HepG2 (cell line): ENCODE measurements at regions not wholly inside any gene's neighbourhood (a gene's known extent, or its start where the extent isn't known, plus 50 kb on each side); places are given as distances from the start of the nearest gene placed in this dataset.

Source experiments
- ATAC-seq: fragments of 200-7000 bp; cut with Tn5 transposase; 3 replicates; pipeline ENCODE4 v1.9.1; 2020; ENCODE audit warnings: mild to moderate bottlenecking, moderate library complexity
- BruUV-seq: library from RNA; stranded (reverse); fragments of 400-500 nt; replicated peaks from 2 replicates; lab custom pipeline; 2021; lab: Mats Ljungman, UMichigan
- CTCF ChIA-PET: fragments of 300-600 bp; formaldehyde crosslinking; extraction: SDS; loops from one replicate; lab custom pipeline; 2021; ENCODE audit warnings: low total read pairs, inconsistent platforms, low intra/inter-chr PET ratio; lab: Yijun Ruan, JAX
- POLR2A ChIA-PET: fragments of 350-600 bp; sonication (Branson Sonifier 250); formaldehyde crosslinking; loops from one replicate; lab custom pipeline; 2020; ENCODE audit warnings: antibody characterized with exemption, inconsistent platforms; lab: Yijun Ruan, JAX
- DNase-seq: peaks from one replicate; pipeline ENCODE4 v3.0.0-alpha.2; 2015; ENCODE audit warnings: low spot score
- FAIRE-seq: peaks from 3 replicates; lab custom pipeline; 2011; peaks lifted over from hg19 to GRCh38; lab: Jason Lieb, UNC
- H2AFZ ChIP-seq: one replicate; pipeline ENCODE4 v1.6.1; 2011; ENCODE audit warnings: low read length, inconsistent platforms
- H3K27ac ChIP-seq: fragments of 300-600 bp; 3 replicates; pipeline ENCODE4 v1.8.0; 2011; ENCODE audit warnings: mixed run types, mild to moderate bottlenecking, mixed read lengths, low read length, inconsistent platforms; ENCODE audit not compliant: insufficient read depth; ENCODE audit errors: extremely low read length
- H3K27me3 ChIP-seq, 2 experiments: fragments of 200-600 bp in 1 of 2; 2 replicates in 1 of 2; 3 replicates in 1 of 2; pipeline versions ENCODE4 v1.6.0 to v1.8.0; 2011; ENCODE audit warnings: low read length in 2 of 2, mild to moderate bottlenecking in 2 of 2, moderate library complexity in 2 of 2, inconsistent platforms in 1 of 2; ENCODE audit not compliant: insufficient read depth in 2 of 2, control insufficient read depth in 1 of 2
- H3K36me3 ChIP-seq, 2 experiments: fragments of 200-600 bp in 1 of 2; replicated peaks in 1 of 2; 2 replicates in 1 of 2; 3 replicates in 1 of 2; pipeline versions ENCODE4 v1.5.1 to v1.8.0; 2011; ENCODE audit warnings: low read length in 2 of 2, inconsistent platforms in 1 of 2; ENCODE audit not compliant: insufficient read depth in 2 of 2, control insufficient read depth in 1 of 2
- H3K4me1 ChIP-seq: 2 replicates; pipeline ENCODE4 v1.5.1; 2012; ENCODE audit warnings: low read length, inconsistent platforms; ENCODE audit not compliant: insufficient read depth
- H3K4me2 ChIP-seq: 2 replicates; pipeline ENCODE4 v1.6.0; 2011; ENCODE audit warnings: low read depth, low read length, inconsistent platforms
- H3K4me3 ChIP-seq, 3 experiments: fragments of 200-600 bp in 1 of 3; sonication (generic), shearing (Covaris generic) in 1 of 3; replicated peaks in 1 of 3; 2 replicates each; pipeline ENCODE4 v1.5.1; 2011 to 2016; ENCODE audit warnings: low read length in 3 of 3, inconsistent platforms in 2 of 3, low read depth in 2 of 3, mild to moderate bottlenecking in 2 of 3, control low read depth in 1 of 3, mixed read lengths in 1 of 3; ENCODE audit not compliant: insufficient read depth in 1 of 3
- H3K79me2 ChIP-seq: one replicate; pipeline ENCODE4 v1.6.1; 2011; ENCODE audit warnings: low read length, inconsistent platforms; ENCODE audit not compliant: insufficient read depth
- H3K9ac ChIP-seq: 2 replicates; pipeline ENCODE4 v1.6.0; 2011; ENCODE audit warnings: mild to moderate bottlenecking, low read depth, low read length, inconsistent platforms; ENCODE audit not compliant: insufficient read depth
- H3K9me3 ChIP-seq: 2 replicates; pipeline ENCODE4 v1.5.1; 2012; ENCODE audit warnings: mild to moderate bottlenecking, low read length
- H4K20me1 ChIP-seq: 2 replicates; pipeline ENCODE4 v1.6.0; 2011; ENCODE audit warnings: inconsistent platforms, mild to moderate bottlenecking, low read length, moderate library complexity; ENCODE audit not compliant: insufficient read depth
- CBFB ChIP-seq: sonication (generic); formaldehyde crosslinking; IDR thresholded peaks from 2 replicates; pipeline ENCODE4 v1.4.0; 2020; ENCODE audit warnings: missing genetic modification reagents
- GTF2F1 ChIP-seq: fragments of 150-350 bp; IDR thresholded peaks from 2 replicates; pipeline ENCODE4 v1.6.1; 2014; ENCODE audit warnings: low read length
- KMT2A ChIP-seq: sonication (generic); formaldehyde crosslinking; IDR thresholded peaks from 2 replicates; pipeline ENCODE4 v1.4.0; 2020; ENCODE audit warnings: missing genetic modification reagents
- MLX ChIP-seq: IDR thresholded peaks from 2 replicates; pipeline ENCODE4 v1.6.1; 2016
- STAT5B ChIP-seq: sonication (generic); formaldehyde crosslinking; IDR thresholded peaks from 2 replicates; pipeline ENCODE4 v1.4.0; 2020; ENCODE audit warnings: missing genetic modification reagents
- ZNF256 ChIP-seq: sonication (generic); formaldehyde crosslinking; conservative IDR thresholded peaks from 2 replicates; pipeline ENCODE4 v1.4.0; 2020; ENCODE audit warnings: missing genetic modification reagents
- ZNF382 ChIP-seq: sonication (generic); formaldehyde crosslinking; IDR thresholded peaks from 2 replicates; pipeline ENCODE4 v1.5.0; 2020; ENCODE audit warnings: missing genetic modification reagents, mild to moderate bottlenecking, borderline replicate concordance
- ZNF446 ChIP-seq: sonication (generic); formaldehyde crosslinking; IDR thresholded peaks from 2 replicates; pipeline ENCODE4 v1.5.0; 2020; ENCODE audit warnings: mild to moderate bottlenecking, missing genetic modification reagents
- ZNF468 ChIP-seq: sonication (generic); formaldehyde crosslinking; IDR thresholded peaks from 2 replicates; pipeline ENCODE4 v1.8.0; 2022; ENCODE audit warnings: mild to moderate bottlenecking, moderate library complexity, missing genetic modification reagents
- ZNF564 ChIP-seq: sonication (generic); formaldehyde crosslinking; IDR thresholded peaks from 2 replicates; pipeline ENCODE4 v1.8.1; 2023; ENCODE audit warnings: mild to moderate bottlenecking, missing genetic modification reagents
- ZNF580 ChIP-seq: IDR thresholded peaks from 2 replicates; pipeline ENCODE4 v1.6.1; 2016; ENCODE audit warnings: low read depth, borderline replicate concordance
- ZNF784 ChIP-seq: sonication (generic); formaldehyde crosslinking; IDR thresholded peaks from 2 replicates; pipeline ENCODE4 v1.5.1; 2020; ENCODE audit warnings: missing genetic modification reagents, mild to moderate bottlenecking, borderline replicate concordance
- WGBS: methylation state at CpG from one replicate; pipeline ENCODE4 v1.1.6; 2017; ENCODE audit warnings: low lambda C conversion rate; 5-methylcytosine and 5-hydroxymethylcytosine counted together
- in situ Hi-C: cut with HindIII; loops from 2 replicates; pipeline ENCODE4 v1.10.0; 2017; ENCODE audit warnings: low pct_unique_long_range_greater_than_20kb; ENCODE audit not compliant: extremely low pct_ligation_motif_present
- intact Hi-C: fragments of 100-400 bp; cut with micrococcal nuclease; formaldehyde crosslinking; loops from one replicate; pipeline ENCODE4 v1.10.0; 2022; ENCODE audit not compliant: unreplicated experiment
- TF ChIP-seq, protein P1 (sequence below): sonication (generic); formaldehyde crosslinking; IDR thresholded peaks from 2 replicates; pipeline ENCODE4 v1.5.0; 2020; ENCODE audit warnings: mild to moderate bottlenecking, missing genetic modification reagents

DNA sequence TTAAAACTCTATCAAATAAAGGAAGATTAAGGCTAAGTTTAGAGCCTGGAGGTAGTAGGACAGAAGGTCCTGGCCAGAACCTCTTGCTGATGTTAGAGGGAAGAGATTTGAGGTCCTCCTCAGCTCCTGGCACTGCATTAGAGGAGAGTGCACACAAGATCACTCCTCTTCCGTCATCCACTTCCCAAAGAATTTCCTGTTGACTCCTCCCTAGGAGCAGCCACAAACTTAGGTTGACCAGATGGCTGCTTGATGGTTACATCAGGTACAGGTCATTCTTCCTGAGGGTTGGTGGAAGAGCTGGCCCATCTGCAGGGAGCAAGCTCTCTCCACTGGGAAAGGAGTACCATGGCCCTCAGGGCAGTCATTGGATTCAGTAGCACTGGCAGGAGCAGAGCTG lies 93.9 kb upstream of the IL33 start:
- FAIRE-seq (no peak), DNase-seq (no peak), ATAC-seq (no peak)
- BruUV-seq: no TSS peak
- in situ Hi-C loops (no loop called here), intact Hi-C loops (no loop called here)
- Histone ChIP-seq H4K20me1 (no peaks in the 10 kb centered on the region), H3K4me2 (no peak overlapping the region), H3K36me3 (no peaks in the 10 kb centered on the region), H3K4me1 (no peaks in the 10 kb centered on the region), H3K27me3 (no peaks in the 10 kb centered on the region), H3K9ac (no peak overlapping the region), H3K9me3 (no peaks in the 10 kb centered on the region), H3K27ac (no peak overlapping the region), H3K79me2 (no peaks in the 10 kb centered on the region), H2AFZ (no peak overlapping the region), H3K4me3 (no peak overlapping the region)
- CTCF ChIA-PET: no interaction called here
- 0% methylated on average over 1 of the region's 1 CpG for WGBS
- TF ChIP-seq MLX (CRISPR knock-in tag): no peak
- TF ChIP-seq STAT5B (CRISPR knock-in tag): no peak
- TF ChIP-seq GTF2F1: no peak
- no peak for TF ChIP-seq ZNF784 (CRISPR knock-in tag)
- POLR2A ChIA-PET: no interaction called here

- POLR2A ChIA-PET: no interaction called here
- FAIRE-seq: no peak
- in situ Hi-C loops: no loop called here
These were observed 99.0 kb upstream of the RANBP6 start for GRCh38 chr9:6114424-6114823.

More at GRCh38 chr9:6114424-6114823, 99.0 kb upstream of the RANBP6 start:
- DNase-seq (no peak), ATAC-seq (no peak)
- Histone ChIP-seq H3K9ac (no peak overlapping the region), H3K4me1 (no peaks in the 10 kb centered on the region), H3K36me3 (no peaks in the 10 kb centered on the region), H3K9me3 (peaks cover 9% of the 10 kb centered on the region; the same call in 1 of the 2 replicates), H4K20me1 (no peaks in the 10 kb centered on the region), H3K79me2 (no peaks in the 10 kb centered on the region), H3K27ac (no peak overlapping the region), H3K4me2 (no peak overlapping the region), H3K4me3 (no peak overlapping the region), H2AFZ (no peak overlapping the region), H3K27me3 (0 out of 5 replicates have a peak, but pooled peaks cover 0 to 3% of the 10 kb centered on the region in 2 experiments)
- intact Hi-C loops: no loop called here
- TF ChIP-seq ZNF256 (CRISPR knock-in tag): no peak
- TF ChIP-seq, protein P1, sequence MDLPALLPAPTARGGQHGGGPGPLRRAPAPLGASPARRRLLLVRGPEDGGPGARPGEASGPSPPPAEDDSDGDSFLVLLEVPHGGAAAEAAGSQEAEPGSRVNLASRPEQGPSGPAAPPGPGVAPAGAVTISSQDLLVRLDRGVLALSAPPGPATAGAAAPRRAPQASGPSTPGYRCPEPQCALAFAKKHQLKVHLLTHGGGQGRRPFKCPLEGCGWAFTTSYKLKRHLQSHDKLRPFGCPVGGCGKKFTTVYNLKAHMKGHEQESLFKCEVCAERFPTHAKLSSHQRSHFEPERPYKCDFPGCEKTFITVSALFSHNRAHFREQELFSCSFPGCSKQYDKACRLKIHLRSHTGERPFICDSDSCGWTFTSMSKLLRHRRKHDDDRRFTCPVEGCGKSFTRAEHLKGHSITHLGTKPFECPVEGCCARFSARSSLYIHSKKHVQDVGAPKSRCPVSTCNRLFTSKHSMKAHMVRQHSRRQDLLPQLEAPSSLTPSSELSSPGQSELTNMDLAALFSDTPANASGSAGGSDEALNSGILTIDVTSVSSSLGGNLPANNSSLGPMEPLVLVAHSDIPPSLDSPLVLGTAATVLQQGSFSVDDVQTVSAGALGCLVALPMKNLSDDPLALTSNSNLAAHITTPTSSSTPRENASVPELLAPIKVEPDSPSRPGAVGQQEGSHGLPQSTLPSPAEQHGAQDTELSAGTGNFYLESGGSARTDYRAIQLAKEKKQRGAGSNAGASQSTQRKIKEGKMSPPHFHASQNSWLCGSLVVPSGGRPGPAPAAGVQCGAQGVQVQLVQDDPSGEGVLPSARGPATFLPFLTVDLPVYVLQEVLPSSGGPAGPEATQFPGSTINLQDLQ (CRISPR knock-in tag): no peak
- TF ChIP-seq KMT2A (CRISPR knock-in tag): no peak
- TF ChIP-seq ZNF446 (CRISPR knock-in tag): no peak
- TF ChIP-seq ZNF580 (CRISPR knock-in tag): no peak
- TF ChIP-seq CBFB (CRISPR knock-in tag): no peak
- TF ChIP-seq ZNF564: no peak
- no peak for TF ChIP-seq ZNF468
- no peak for TF ChIP-seq ZNF382
- CTCF ChIA-PET: no interaction called here
- WGBS: no CpG with 5 or more reads among the region's 6 CpGs
- BruUV-seq: no TSS peak
